ENCODE measurements at regions not wholly inside any gene's neighbourhood (a gene's known extent, or its start where the extent isn't known, plus 50 kb on each side); places are given as distances from the start of the nearest gene placed in this dataset.
"Not testable (repeated sequence)": the region's sequence is repeated elsewhere in the genome, so short reads cannot be mapped to it uniquely, and the experiment has no call there.

DNA sequence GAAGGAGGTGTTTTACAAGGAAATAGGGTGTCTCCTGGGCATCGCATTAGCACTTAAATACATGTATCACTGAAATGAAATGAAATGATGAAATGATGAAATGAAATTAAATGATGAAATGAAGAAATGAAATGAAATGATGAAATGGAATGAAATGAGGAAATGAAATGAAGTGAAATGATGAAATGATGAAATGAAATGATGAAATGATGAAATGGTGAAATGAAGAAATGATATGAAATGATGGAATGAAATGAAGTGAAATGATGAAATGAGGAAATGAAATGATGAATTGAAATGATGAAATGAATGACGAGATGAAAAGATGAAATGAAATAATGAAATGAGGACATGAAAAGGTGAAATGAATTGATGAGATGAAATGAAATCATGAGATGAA is 314.6 kb downstream of the TP53TG3F start:
- H3K9me3 ChIP-seq (replicated peaks; ENCODE audit: control insufficient read depth, insufficient read depth, low read depth, low read length); intact Hi-C loops (cut with micrococcal nuclease); in situ Hi-C loops (cut with MboI); H3K4me2 ChIP-seq (ENCODE audit: insufficient read depth, low read length); H3K9me1 ChIP-seq (ENCODE audit: control insufficient read depth, insufficient read depth, low read length); FAIRE-seq; H4K20me1 ChIP-seq (replicated peaks; ENCODE audit: control insufficient read depth, insufficient read depth, low read length); ATAC-seq; H3K27me3 ChIP-seq (ENCODE audit: control insufficient read depth in 2 of 2, insufficient read depth in 2 of 2, low read length in 2 of 2); H3K36me3 ChIP-seq (ENCODE audit: control insufficient read depth, insufficient read depth, low read length); H3K9ac ChIP-seq (ENCODE audit: insufficient read depth in 1 of 2, low read depth in 2 of 2, low read length in 2 of 2); POLR2A ChIA-PET; CTCF ChIA-PET (ENCODE audit: low intra/inter-chr PET ratio); H3K4me1 ChIP-seq (replicated peaks in 1 of 2; ENCODE audit: control insufficient read depth in 2 of 2, insufficient read depth in 2 of 2, low read length in 2 of 2); H3K79me2 ChIP-seq (ENCODE audit: control insufficient read depth, insufficient read depth, low read length); DNase-seq (ENCODE audit: extremely low read depth in 1 of 4, low spot score in 3 of 4); H2AFZ ChIP-seq (ENCODE audit: low read depth, low read length); H3K27ac ChIP-seq (ENCODE audit: extremely low read depth, low read depth, low read length); H3K4me3 ChIP-seq; BruUV-seq (replicated peaks); TF ChIP-seq CEBPG (CRISPR knock-in tag; IDR thresholded peaks at IDR 0.05): not testable (repeated sequence)
- TF ChIP-seq CEBPG (tag; conservative IDR thresholded peaks at IDR 0.05 in 1 of 2, IDR thresholded peaks at IDR 0.05 in 1 of 2), result peak in 1 of 2 experiments; percentile 36; a peak in 1 of 4 replicates
- TF ChIP-seq ZNF24 (IDR thresholded peaks at IDR 0.05), result peak; percentile 88
- TF ChIP-seq, protein P1, sequence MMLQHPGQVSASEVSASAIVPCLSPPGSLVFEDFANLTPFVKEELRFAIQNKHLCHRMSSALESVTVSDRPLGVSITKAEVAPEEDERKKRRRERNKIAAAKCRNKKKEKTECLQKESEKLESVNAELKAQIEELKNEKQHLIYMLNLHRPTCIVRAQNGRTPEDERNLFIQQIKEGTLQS (IDR thresholded peaks at IDR 0.05), result peak; percentile 60; the same call in 1 of the 2 replicates
- TF ChIP-seq, protein P1 (CRISPR knock-in tag; conservative IDR thresholded peaks at IDR 0.05), result not testable (repeated sequence)
- peak; percentile 93 to 99 for TF ChIP-seq TRIM24 (IDR thresholded peaks at IDR 0.05)
- 0% methylated on average over 1 of the region's 2 CpGs for WGBS (ENCODE audit: insufficient coverage, low coverage, missing lambda C conversion rate)

- POLR2A ChIA-PET; H3K4me3 ChIP-seq; H3K9me3 ChIP-seq (replicated peaks; ENCODE audit: control insufficient read depth, insufficient read depth, low read depth, low read length); FAIRE-seq; H3K9me1 ChIP-seq (ENCODE audit: control insufficient read depth, insufficient read depth, low read length); in situ Hi-C loops (cut with MboI); ATAC-seq; H3K4me2 ChIP-seq (ENCODE audit: insufficient read depth, low read length); H3K36me3 ChIP-seq (ENCODE audit: control insufficient read depth, insufficient read depth, low read length); H3K27ac ChIP-seq (ENCODE audit: extremely low read depth, low read depth, low read length); H4K20me1 ChIP-seq (replicated peaks; ENCODE audit: control insufficient read depth, insufficient read depth, low read length); intact Hi-C loops (cut with micrococcal nuclease); H3K9ac ChIP-seq (ENCODE audit: insufficient read depth in 1 of 2, low read depth in 2 of 2, low read length in 2 of 2); BruUV-seq (replicated peaks); DNase-seq (ENCODE audit: extremely low read depth in 1 of 4, low spot score in 3 of 4); CTCF ChIA-PET (ENCODE audit: low intra/inter-chr PET ratio); H3K79me2 ChIP-seq (ENCODE audit: control insufficient read depth, insufficient read depth, low read length); H3K27me3 ChIP-seq (ENCODE audit: control insufficient read depth in 2 of 2, insufficient read depth in 2 of 2, low read length in 2 of 2); H2AFZ ChIP-seq (ENCODE audit: low read depth, low read length); H3K4me1 ChIP-seq (replicated peaks in 1 of 2; ENCODE audit: control insufficient read depth in 2 of 2, insufficient read depth in 2 of 2, low read length in 2 of 2); TF ChIP-seq CEBPG (CRISPR knock-in tag; IDR thresholded peaks at IDR 0.05): not testable (repeated sequence)
- WGBS (ENCODE audit: insufficient coverage, low coverage, missing lambda C conversion rate), result no CpG with 5 or more reads among the region's 1 CpG
- TF ChIP-seq CEBPB (tag; IDR thresholded peaks at IDR 0.05) (peak; percentile 93), TRIM24 (IDR thresholded peaks at IDR 0.05) (peak; percentile 98 to 100), IRF9 (tag; IDR thresholded peaks at IDR 0.05) (peak; percentile 30; the same call in 1 of the 2 replicates), CEBPG (tag; conservative IDR thresholded peaks at IDR 0.05 in 1 of 2, IDR thresholded peaks at IDR 0.05 in 1 of 2) (peak in 1 of 2 experiments; percentile 93; a peak in 2 of 4 replicates), ZNF24 (IDR thresholded peaks at IDR 0.05) (peak; percentile 85)
- TF ChIP-seq, protein P1 (IDR thresholded peaks at IDR 0.05), result peak; percentile 78
- TF ChIP-seq, protein P1 (CRISPR knock-in tag; conservative IDR thresholded peaks at IDR 0.05), result not testable (repeated sequence)
Observed at GRCh38 chr16:33774724-33775123, 315.3 kb downstream of the TP53TG3F start.

Measured in K562 (cell line).